SK-N-SH treated with all-trans-retinoic acid at 6 μM for 48 hours (cell line): ENCODE measurements at regions not wholly inside any gene's neighbourhood (a gene's known extent, or its start where the extent isn't known, plus 50 kb on each side); places are given as distances from the start of the nearest gene placed in this dataset.

Source experiments
- ARNTL ChIP-seq: fragments of 450-650 bp; formaldehyde crosslinking; IDR thresholded peaks from 2 replicates; pipeline ENCODE4 v1.5.0; 2020; ENCODE audit warnings: low read depth, mild to moderate bottlenecking, moderate library complexity, borderline replicate concordance
- BACH2 ChIP-seq: fragments of 250-450 bp; sonication (Bioruptor Pico); IDR thresholded peaks from 2 replicates; pipeline ENCODE4 v1.9.0; 2021; ENCODE audit warnings: mild to moderate bottlenecking, borderline replicate concordance
- CREB5 ChIP-seq: fragments of 250-450 bp; sonication (Bioruptor Pico); IDR thresholded peaks from 2 replicates; pipeline ENCODE4 v1.5.1; 2020; ENCODE audit warnings: low read depth, mild to moderate bottlenecking, moderate library complexity
- OSR1 ChIP-seq: fragments of 250-450 bp; sonication (Bioruptor Pico); IDR thresholded peaks from 2 replicates; pipeline ENCODE4 v1.8.0; 2022; ENCODE audit warnings: moderate library complexity, mild to moderate bottlenecking, inconsistent platforms
- POU6F1 ChIP-seq: fragments of 250-450 bp; sonication (Bioruptor Pico); IDR thresholded peaks from 2 replicates; pipeline ENCODE4 v1.8.0; 2021; ENCODE audit warnings: low read depth, mild to moderate bottlenecking, moderate library complexity, borderline replicate concordance
- PPARA ChIP-seq: fragments of 250-450 bp; sonication (Bioruptor Pico); IDR thresholded peaks from 2 replicates; pipeline ENCODE4 v1.5.0; 2020; ENCODE audit warnings: mild to moderate bottlenecking, borderline replicate concordance
- ZC3H10 ChIP-seq: fragments of 250-450 bp; sonication (Bioruptor Pico); IDR thresholded peaks from 2 replicates; pipeline ENCODE4 v1.5.1; 2021; ENCODE audit warnings: mild to moderate bottlenecking, moderate library complexity
- ZFP3 ChIP-seq: fragments of 250-450 bp; sonication (Bioruptor Pico); IDR thresholded peaks from 2 replicates; pipeline ENCODE4 v1.5.0; 2020; ENCODE audit warnings: mild to moderate bottlenecking, moderate library complexity
- ZFP30 ChIP-seq: fragments of 450-650 bp; formaldehyde crosslinking; IDR thresholded peaks from 2 replicates; pipeline ENCODE4 v1.5.0; 2022; ENCODE audit warnings: mild to moderate bottlenecking, moderate library complexity
- ZNF70 ChIP-seq: fragments of 450-650 bp; formaldehyde crosslinking; IDR thresholded peaks from 2 replicates; pipeline ENCODE4 v1.5.0; 2020; ENCODE audit warnings: mild to moderate bottlenecking, moderate library complexity

- TF ChIP-seq CREB5 (CRISPR knock-in tag) (no peak), PPARA (CRISPR knock-in tag) (no peak), OSR1 (no peak), POU6F1 (no peak), ZFP3 (CRISPR knock-in tag) (no peak), ZFP30 (CRISPR knock-in tag) (no peak), ZNF70 (CRISPR knock-in tag) (no peak), BACH2 (no peak), ARNTL (CRISPR knock-in tag) (no peak), ZC3H10 (CRISPR knock-in tag) (no peak)
These were observed 470.1 kb upstream of the LARGE1 start for GRCh38 chr22:34390400-34390799.
